Stimulated activated CD8-positive, alpha-beta memory T cell treated with anti-CD3 and anti-CD28 coated beads, Interleukin-7, amount 100 ng/mL, for 24 hours (primary cell): ENCODE measurements at regions not wholly inside any gene's neighbourhood (a gene's known extent, or its start where the extent isn't known, plus 50 kb on each side); places are given as distances from the start of the nearest gene placed in this dataset.
"Not testable (repeated sequence)": the region's sequence is repeated elsewhere in the genome, so short reads cannot be mapped to it uniquely, and the experiment has no call there.

Source experiments
- DNase-seq: peaks from one replicate; pipeline ENCODE4 v3.0.0-alpha.2; 2020; ENCODE audit warnings: low read depth

GRCh38 chr3:177457204-177457603, 259.9 kb upstream of the TBL1XR1 start:
- DNase-seq, result not testable (repeated sequence)

DNA sequence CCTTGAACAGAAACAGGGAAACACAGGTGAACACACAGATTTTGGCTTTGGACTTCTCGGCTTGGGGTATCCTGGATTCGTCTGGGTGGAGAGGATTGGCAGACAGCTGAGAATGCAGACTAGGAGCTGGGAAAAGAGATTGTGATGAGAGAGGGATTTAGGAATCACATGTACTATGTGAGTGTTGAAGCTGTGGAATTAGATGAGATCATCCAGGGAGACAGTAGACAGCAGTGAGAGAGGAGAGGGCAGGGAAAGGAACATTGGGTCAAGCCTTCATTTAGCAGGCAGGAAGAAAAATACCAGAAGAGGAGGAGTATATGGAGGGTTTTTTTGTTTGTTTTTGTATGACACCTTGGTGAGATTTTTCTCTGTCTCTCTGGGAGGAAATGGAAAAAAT, 262.1 kb upstream of the TBL1XR1 start:
- no peak for DNase-seq

- DNase-seq, result no peak
These were observed 262.8 kb upstream of the TBL1XR1 start for GRCh38 chr3:177460047-177460446.

DNA sequence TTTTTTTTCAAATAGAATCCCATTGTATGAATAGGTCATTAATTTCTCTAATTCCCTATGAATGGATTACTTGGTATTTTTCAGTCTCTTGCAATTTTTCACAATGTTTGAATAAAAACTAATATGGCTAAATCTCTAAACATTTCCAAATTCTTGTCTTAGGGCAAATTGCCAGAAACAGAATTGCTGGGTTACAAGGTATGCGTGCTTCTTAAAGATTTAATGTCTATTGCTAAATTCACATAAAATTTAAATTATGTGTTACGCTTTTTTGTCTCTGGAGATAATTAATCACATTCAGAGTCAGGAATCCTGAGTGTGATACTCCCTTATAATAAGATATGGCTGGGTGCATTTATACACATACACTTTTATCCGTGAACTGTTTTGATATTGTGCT, 264.5 kb upstream of the TBL1XR1 start:
- DNase-seq, result no peak

GRCh38 chr3:177463341-177463740, 266.1 kb upstream of the TBL1XR1 start:
- not testable (repeated sequence) for DNase-seq

- DNase-seq, result no peak
These were observed 266.6 kb upstream of the TBL1XR1 start for GRCh38 chr3:177463863-177464262.

GRCh38 chr3:177464392-177465256, 267.3 kb upstream of the TBL1XR1 start:
- DNase-seq, result no peak

DNA sequence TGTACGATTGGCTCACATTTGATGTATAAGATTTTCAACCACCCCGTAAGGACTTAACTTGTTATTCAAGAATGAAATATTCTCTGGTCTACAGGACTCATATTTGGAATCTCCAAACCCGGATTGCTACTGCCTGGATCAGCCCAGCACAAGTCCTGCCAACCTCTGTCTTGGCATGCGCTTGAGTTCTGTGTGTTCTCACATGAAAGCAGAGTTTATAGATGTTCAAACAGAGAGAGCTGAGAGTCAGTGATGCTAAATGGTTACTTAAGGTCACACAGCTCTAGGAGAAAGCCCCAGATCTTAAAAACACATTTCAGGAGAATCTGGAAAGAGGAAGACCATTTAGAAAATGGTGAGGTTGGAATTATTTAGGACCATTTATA, 268.0 kb upstream of the TBL1XR1 start:
- DNase-seq, result no peak

GRCh38 chr3:177466074-177466473, 268.8 kb upstream of the TBL1XR1 start:
- no peak for DNase-seq

DNA sequence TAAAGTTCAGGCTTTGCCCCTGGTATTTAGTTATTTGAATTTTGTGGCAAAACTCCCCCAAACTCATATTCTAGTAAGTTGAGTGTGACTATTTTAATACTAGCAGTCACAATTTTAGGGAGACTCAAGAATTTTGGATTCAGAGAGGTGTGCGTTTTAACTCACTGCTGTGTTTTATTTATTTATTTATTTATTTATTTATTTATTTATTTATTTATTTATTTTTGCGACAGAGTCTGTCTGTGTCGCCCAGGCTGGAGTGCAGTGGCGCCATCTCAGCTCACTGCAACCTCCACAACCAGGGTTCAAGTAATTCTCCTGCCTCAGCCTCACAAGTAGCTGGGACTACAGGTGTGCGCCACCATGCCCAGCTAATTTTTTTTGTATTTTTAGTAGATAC, 269.3 kb upstream of the TBL1XR1 start:
- DNase-seq, result not testable (repeated sequence)

- DNase-seq, result no peak
These were observed 270.1 kb upstream of the TBL1XR1 start for GRCh38 chr3:177467247-177467985.

DNA sequence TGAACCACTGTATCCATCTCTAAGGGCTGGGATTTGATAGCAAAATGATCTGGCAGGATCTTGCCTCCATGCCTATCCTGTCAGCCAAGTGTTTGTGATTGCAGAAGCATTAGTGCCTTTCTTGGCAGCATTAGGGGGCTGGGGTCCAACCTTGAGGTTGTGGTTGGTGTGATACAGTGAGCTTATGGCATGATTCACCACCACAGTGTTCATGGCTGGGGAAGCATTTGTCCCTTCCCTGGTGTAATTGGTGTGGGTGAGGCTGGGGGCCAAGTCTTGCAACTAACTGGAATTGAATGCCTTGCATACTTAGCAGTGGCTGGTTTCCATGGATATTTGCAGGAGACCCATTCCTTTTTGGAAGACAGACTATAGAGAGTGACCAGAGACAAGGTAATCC, 271.0 kb upstream of the TBL1XR1 start:
- DNase-seq, result no peak

- no peak for DNase-seq
These were observed 271.5 kb upstream of the TBL1XR1 start for GRCh38 chr3:177468816-177469215.

DNA sequence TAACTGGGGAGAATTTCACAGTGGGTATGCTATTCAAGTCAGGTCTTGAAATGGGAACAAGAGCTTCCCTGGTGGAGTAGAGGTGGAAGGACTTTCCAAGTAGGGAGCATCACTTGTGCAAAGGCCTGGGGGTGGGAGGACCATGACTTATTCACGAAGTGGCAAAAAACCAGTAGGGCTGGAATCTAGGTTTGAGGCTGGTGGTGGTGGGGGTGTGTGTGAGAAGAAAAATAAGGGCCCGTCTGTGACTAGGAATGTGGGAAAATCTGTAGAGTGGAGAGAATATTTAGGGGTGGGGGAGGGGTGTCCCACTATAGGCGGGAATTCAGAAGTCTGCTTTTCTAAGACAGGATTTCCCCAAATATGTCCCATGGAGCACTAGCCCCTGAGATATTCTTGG, 271.9 kb upstream of the TBL1XR1 start:
- DNase-seq, result no peak

GRCh38 chr3:177470197-177470941, 273.1 kb upstream of the TBL1XR1 start:
- no peak for DNase-seq

- no peak for DNase-seq
These were observed 274.6 kb upstream of the TBL1XR1 start for GRCh38 chr3:177471733-177472480.

DNA sequence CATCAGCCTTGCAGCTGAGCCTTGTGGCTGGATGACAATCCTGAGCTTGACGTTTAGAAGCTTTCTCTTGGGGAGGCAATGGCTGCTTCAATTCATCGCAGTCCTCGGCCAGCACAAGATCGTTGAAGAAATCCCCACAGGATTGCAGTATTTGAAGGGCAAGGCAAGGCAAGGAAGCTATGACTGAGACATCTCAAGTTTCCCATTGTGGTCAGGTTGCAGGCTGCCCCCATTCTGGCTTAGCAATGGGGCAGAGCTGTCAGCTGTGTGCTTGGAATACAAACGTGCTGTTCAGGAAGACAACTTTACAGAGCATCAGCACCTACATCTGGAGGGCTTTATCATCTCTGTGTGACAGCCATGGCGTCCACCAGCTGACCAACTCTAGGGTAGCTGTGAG, 275.9 kb upstream of the TBL1XR1 start:
- DNase-seq, result no peak

GRCh38 chr3:177473903-177474302, 276.6 kb upstream of the TBL1XR1 start:
- no peak for DNase-seq

DNA sequence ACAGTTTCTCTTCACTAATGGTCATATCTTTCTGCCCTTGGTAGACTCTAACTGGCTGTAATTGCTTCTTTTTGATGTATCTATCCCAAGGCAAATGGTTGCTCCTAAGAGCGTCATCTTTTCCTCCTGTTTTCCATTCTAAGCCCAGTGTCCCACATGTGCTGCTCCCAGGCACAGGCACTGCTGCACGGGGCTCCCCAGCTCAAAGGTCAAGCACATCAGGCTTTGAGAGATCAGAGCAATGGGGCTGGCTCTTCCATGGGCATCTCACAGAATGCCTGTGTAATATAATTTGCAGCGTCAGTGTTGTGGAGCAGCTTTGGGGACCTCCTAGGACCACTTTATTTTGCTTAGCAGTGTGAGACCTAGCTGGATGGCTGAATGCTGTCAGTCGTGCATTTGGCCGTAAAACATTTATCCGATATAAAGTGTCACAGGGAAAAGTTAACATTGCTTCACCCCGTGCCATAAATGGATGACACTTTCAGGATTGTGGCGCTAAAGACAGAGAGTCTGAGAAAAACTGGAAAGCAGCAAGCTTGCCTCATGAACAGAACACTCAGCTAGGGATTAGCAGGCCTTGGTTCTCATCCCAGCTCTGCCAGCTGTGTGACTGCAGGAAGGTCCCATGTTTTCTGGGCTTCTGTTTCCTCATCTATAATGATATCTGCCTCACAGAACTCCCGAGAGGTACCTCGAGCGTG, 277.5 kb upstream of the TBL1XR1 start:
- no peak for DNase-seq

- DNase-seq, result no peak
These were observed 278.0 kb upstream of the TBL1XR1 start for GRCh38 chr3:177475356-177475665.

- no peak for DNase-seq
These were observed 279.2 kb upstream of the TBL1XR1 start for GRCh38 chr3:177476495-177476894.
